OCI-LY1 (cell line): ENCODE measurements at regions not wholly inside any gene's neighbourhood (a gene's known extent, or its start where the extent isn't known, plus 50 kb on each side); places are given as distances from the start of the nearest gene placed in this dataset.

Experiments used
- H2AFZ ChIP-seq: fragments of 200-600 bp; sonication (generic), shearing (Covaris generic); 2 replicates; pipeline ENCODE4 v1.6.0; 2014; ENCODE audit warnings: antibody characterized with exemption, mild to moderate bottlenecking, low read length
- H3F3A ChIP-seq: fragments of 200-600 bp; sonication (generic), shearing (Covaris generic); 2 replicates; pipeline ENCODE4 v1.6.0; 2014; ENCODE audit warnings: mild to moderate bottlenecking, antibody characterized with exemption, low read length, moderate library complexity; ENCODE audit not compliant: insufficient read depth
- H3K27ac ChIP-seq: fragments of 200-600 bp; sonication (generic); 2 replicates; pipeline ENCODE4 v1.5.1; 2014; ENCODE audit warnings: low read length, mixed run types, mild to moderate bottlenecking, low read depth; ENCODE audit not compliant: poor library complexity, severe bottlenecking
- H3K27me3 ChIP-seq: fragments of 200-600 bp; sonication (generic); 2 replicates; pipeline ENCODE4 v1.6.0; 2014; ENCODE audit warnings: antibody characterized with exemption, mild to moderate bottlenecking, low read length, moderate library complexity; ENCODE audit not compliant: insufficient read depth
- H3K36me3 ChIP-seq: fragments of 200-600 bp; sonication (generic); 2 replicates; pipeline ENCODE4 v1.6.1; 2014; ENCODE audit warnings: mild to moderate bottlenecking, antibody characterized with exemption, low read length, moderate library complexity, mixed read lengths; ENCODE audit not compliant: insufficient read depth
- H3K4me1 ChIP-seq: fragments of 200-600 bp; sonication (generic); 2 replicates; pipeline ENCODE4 v1.5.1; 2014; ENCODE audit warnings: mild to moderate bottlenecking, low read length, moderate library complexity; ENCODE audit not compliant: insufficient read depth, severe bottlenecking
- H3K4me2 ChIP-seq: fragments of 200-600 bp; sonication (generic), shearing (Covaris generic); 2 replicates; pipeline ENCODE4 v1.6.1; 2014; ENCODE audit warnings: low read length
- H3K4me3 ChIP-seq: fragments of 200-600 bp; sonication (generic); 2 replicates; pipeline ENCODE4 v1.5.1; 2014; ENCODE audit warnings: low read length, low read depth, mild to moderate bottlenecking, mixed read lengths; ENCODE audit not compliant: poor library complexity, severe bottlenecking
- H3K79me2 ChIP-seq: fragments of 200-600 bp; shearing (Covaris generic); 2 replicates; pipeline ENCODE4 v1.6.1; 2016; ENCODE audit warnings: mixed run types, low read length, mixed read lengths; ENCODE audit not compliant: insufficient read depth
- H3K9ac ChIP-seq: fragments of 200-600 bp; sonication (generic), shearing (Covaris generic); 2 replicates; pipeline ENCODE4 v1.6.1; 2014; ENCODE audit warnings: mild to moderate bottlenecking, low read length, mixed read lengths
- H3K9me2 ChIP-seq: fragments of 200-600 bp; sonication (generic), shearing (Covaris generic); 2 replicates; pipeline ENCODE4 v1.6.1; 2014; ENCODE audit warnings: low read depth, mild to moderate bottlenecking, low read length, mixed read lengths
- H3K9me3 ChIP-seq: fragments of 200-600 bp; shearing (Covaris generic); 2 replicates; pipeline ENCODE4 v1.6.1; 2014; ENCODE audit warnings: low read length, mixed read lengths
- H4K20me1 ChIP-seq: fragments of 200-600 bp; sonication (generic), shearing (Covaris generic); 2 replicates; pipeline ENCODE4 v1.6.0; 2016; ENCODE audit warnings: mild to moderate bottlenecking, low read length; ENCODE audit not compliant: insufficient read depth
- EZH2 ChIP-seq: fragments of 200-600 bp; sonication (generic), shearing (Covaris generic); IDR thresholded peaks from 2 replicates; pipeline ENCODE4 v1.8.0; 2017; ENCODE audit warnings: borderline replicate concordance, mixed run types, mild to moderate bottlenecking, antibody characterized with exemption, low read length, moderate library complexity, mixed read lengths
- TF ChIP-seq, protein P1 (sequence below): fragments of 200-600 bp; sonication (generic), shearing (Covaris generic); IDR thresholded peaks from 2 replicates; pipeline ENCODE4 v1.5.1; 2017; ENCODE audit warnings: mild to moderate bottlenecking, antibody characterized with exemption, low read length, moderate library complexity, mixed read lengths

DNA sequence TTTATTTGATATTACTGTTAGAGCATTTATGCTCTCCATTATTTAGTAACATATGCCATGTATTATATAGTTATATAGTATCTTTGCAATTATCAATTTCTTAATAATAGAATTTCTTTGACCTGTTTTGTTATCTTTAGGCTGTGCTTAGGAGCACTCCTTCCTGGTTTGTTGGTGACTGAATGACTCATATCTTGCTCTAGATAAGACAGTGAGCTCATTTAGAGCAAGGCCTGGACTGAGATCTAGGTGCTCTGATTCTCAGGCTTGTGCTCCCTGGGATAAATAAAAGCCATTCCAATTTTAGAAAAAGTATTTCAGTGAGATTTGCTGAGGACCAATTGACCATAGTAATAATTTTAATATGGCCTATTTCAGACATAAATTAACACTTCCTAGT lies 951.2 kb downstream of the FLRT2 start:
- H3K4me2 ChIP-seq: no peak overlapping the region
- no peaks in the 10 kb centered on the region for H3K27me3 ChIP-seq
- H3K4me3 ChIP-seq: no peak overlapping the region
- no peaks in the 10 kb centered on the region for H3K9me2 ChIP-seq
- H3K9ac ChIP-seq: no peak overlapping the region
- H3F3A ChIP-seq: no peaks in the 10 kb centered on the region
- H3K36me3 ChIP-seq: no peaks in the 10 kb centered on the region
- no peak overlapping the region for H3K27ac ChIP-seq
- no peaks in the 10 kb centered on the region for H3K9me3 ChIP-seq
- H3K79me2 ChIP-seq: no peaks in the 10 kb centered on the region
- no peak overlapping the region for H2AFZ ChIP-seq
- H3K4me1 ChIP-seq: peaks cover 8% of the 10 kb centered on the region
- no peaks in the 10 kb centered on the region for H4K20me1 ChIP-seq
- TF ChIP-seq, protein P1, sequence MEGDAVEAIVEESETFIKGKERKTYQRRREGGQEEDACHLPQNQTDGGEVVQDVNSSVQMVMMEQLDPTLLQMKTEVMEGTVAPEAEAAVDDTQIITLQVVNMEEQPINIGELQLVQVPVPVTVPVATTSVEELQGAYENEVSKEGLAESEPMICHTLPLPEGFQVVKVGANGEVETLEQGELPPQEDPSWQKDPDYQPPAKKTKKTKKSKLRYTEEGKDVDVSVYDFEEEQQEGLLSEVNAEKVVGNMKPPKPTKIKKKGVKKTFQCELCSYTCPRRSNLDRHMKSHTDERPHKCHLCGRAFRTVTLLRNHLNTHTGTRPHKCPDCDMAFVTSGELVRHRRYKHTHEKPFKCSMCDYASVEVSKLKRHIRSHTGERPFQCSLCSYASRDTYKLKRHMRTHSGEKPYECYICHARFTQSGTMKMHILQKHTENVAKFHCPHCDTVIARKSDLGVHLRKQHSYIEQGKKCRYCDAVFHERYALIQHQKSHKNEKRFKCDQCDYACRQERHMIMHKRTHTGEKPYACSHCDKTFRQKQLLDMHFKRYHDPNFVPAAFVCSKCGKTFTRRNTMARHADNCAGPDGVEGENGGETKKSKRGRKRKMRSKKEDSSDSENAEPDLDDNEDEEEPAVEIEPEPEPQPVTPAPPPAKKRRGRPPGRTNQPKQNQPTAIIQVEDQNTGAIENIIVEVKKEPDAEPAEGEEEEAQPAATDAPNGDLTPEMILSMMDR: no peak
- no peak for TF ChIP-seq EZH2

DNA sequence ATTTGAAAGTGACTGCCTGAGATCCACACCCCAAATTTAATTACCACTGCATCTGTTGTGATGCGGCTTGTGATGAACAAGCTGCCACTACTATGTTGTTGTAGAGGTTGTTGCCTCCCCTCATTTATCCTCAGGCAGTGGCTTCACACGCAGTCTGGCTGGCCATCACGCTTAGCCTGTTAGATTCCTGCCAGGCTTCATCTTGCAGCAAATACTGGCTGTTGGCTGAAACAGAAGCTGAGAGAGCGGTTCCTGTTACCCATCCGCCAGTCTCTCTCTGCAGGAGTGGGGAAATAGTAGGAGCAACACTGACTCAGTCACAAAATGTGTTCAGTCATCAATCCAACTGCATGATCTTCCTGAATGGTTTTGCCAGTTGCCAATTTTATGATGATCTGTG lies 934.4 kb downstream of the FLRT2 start:
- Histone ChIP-seq H3K4me1 (no peaks in the 10 kb centered on the region), H3K27me3 (no peaks in the 10 kb centered on the region), H3K9me2 (no peaks in the 10 kb centered on the region), H3K4me3 (no peak overlapping the region), H4K20me1 (no peaks in the 10 kb centered on the region), H3K9ac (no peak overlapping the region), H3K36me3 (no peaks in the 10 kb centered on the region), H3K4me2 (no peak overlapping the region), H3F3A (no peaks in the 10 kb centered on the region), H2AFZ (no peak overlapping the region), H3K27ac (no peak overlapping the region), H3K79me2 (no peaks in the 10 kb centered on the region), H3K9me3 (no peaks in the 10 kb centered on the region)
- TF ChIP-seq, protein P1: no peak
- TF ChIP-seq EZH2: no peak

DNA sequence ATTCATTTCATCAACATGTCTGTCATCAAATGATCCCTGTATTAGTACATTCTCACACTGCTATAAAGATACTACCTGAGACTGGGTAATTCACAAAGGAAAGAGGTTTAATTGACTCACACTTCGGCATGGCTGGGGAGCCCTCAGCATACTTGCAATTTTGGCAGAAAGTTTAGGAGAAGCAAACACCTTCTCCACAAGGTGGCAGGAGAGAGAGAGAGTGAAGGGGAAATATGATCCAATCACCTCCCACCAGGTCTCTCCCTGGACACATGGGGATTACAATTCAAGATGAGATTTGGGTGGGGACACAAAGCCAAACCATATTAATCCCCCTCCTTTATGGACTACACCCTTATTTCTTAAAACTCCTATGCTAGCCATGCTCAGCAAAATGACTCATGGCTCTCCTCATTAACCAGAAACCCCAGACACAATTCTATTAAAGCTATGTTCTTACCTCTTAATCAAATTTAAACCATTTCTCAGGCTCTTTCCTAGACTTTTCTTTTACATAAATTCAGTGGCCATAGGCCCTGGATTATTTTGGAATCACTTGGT lies 932.3 kb downstream of the FLRT2 start:
- Histone ChIP-seq H3K79me2 (no peaks in the 10 kb centered on the region), H3K36me3 (no peaks in the 10 kb centered on the region), H3K27ac (no peak overlapping the region), H3K4me1 (no peaks in the 10 kb centered on the region), H3K9me2 (no peaks in the 10 kb centered on the region), H3F3A (no peaks in the 10 kb centered on the region), H2AFZ (no peak overlapping the region), H3K9ac (no peak overlapping the region), H3K4me3 (no peak overlapping the region), H3K4me2 (no peak overlapping the region), H4K20me1 (no peaks in the 10 kb centered on the region), H3K9me3 (no peaks in the 10 kb centered on the region), H3K27me3 (no peaks in the 10 kb centered on the region)
- TF ChIP-seq, protein P1: peak; percentile 57
- TF ChIP-seq EZH2: no peak
